Common myeloid progenitor, CD34-positive (primary cell): ENCODE measurements at regions not wholly inside any gene's neighbourhood (a gene's known extent, or its start where the extent isn't known, plus 50 kb on each side); places are given as distances from the start of the nearest gene placed in this dataset.
A peak's percentile ranks its signal among the peaks of the same experiment; 100 is the strongest.

Source experiments
- CTCF ChIA-PET: fragments of 350-600 bp; sonication (Branson Sonifier 250); formaldehyde crosslinking; loops from one replicate; lab custom pipeline; 2021; ENCODE audit warnings: antibody characterized with exemption; lab: Charles Lee
- POLR2A ChIA-PET: fragments of 350-600 bp; sonication (Branson Sonifier 250); formaldehyde crosslinking; loops from one replicate; lab custom pipeline; 2021; ENCODE audit warnings: antibody characterized with exemption; lab: Charles Lee
- DNase-seq, 3 donors: peaks; one replicate each; pipeline versions ENCODE4 v3.0.0 to v3.0.0-alpha.2; 2013
- H3K27ac ChIP-seq, 2 experiments: 1 replicate in 1 of 2; 2 replicates in 1 of 2; pipeline ENCODE4 v1.7.0; 2013; ENCODE audit warnings: inconsistent platforms in 2 of 2, low read length in 2 of 2, mild to moderate bottlenecking in 2 of 2, low read depth in 1 of 2, moderate library complexity in 1 of 2; ENCODE audit not compliant: severe bottlenecking in 2 of 2, insufficient read depth in 1 of 2, poor library complexity in 1 of 2
- H3K27me3 ChIP-seq, 5 experiments: replicated peaks in 2 of 5; 1 replicate in 3 of 5; 2 replicates in 2 of 5; pipeline versions ENCODE4 v1.6.1 to v1.7.0; 2013; ENCODE audit warnings: low read length in 4 of 5, mild to moderate bottlenecking in 2 of 5, moderate library complexity in 2 of 5, inconsistent platforms in 1 of 5; ENCODE audit not compliant: insufficient read depth in 5 of 5, control insufficient read depth in 4 of 5
- H3K36me3 ChIP-seq, 4 experiments: 1 replicate in 2 of 4; 2 replicates in 2 of 4; pipeline versions ENCODE4 v1.6.1 to v1.7.0; 2013; ENCODE audit warnings: low read length in 3 of 4, control low read depth in 1 of 4, mild to moderate bottlenecking in 1 of 4; ENCODE audit not compliant: control insufficient read depth in 4 of 4, insufficient read depth in 4 of 4
- H3K4me1 ChIP-seq, 4 experiments: 1 replicate in 3 of 4; 2 replicates in 1 of 4; pipeline versions ENCODE4 v1.6.1 to v1.7.1; 2013; ENCODE audit warnings: low read length in 3 of 4, mild to moderate bottlenecking in 3 of 4, control low read depth in 1 of 4, inconsistent platforms in 1 of 4, moderate library complexity in 1 of 4; ENCODE audit not compliant: control insufficient read depth in 4 of 4, insufficient read depth in 4 of 4; ENCODE audit errors: control extremely low read depth in 1 of 4
- H3K4me3 ChIP-seq, 7 experiments: 1 replicate in 4 of 7; 2 replicates in 3 of 7; pipeline versions ENCODE4 v1.5.1 to v1.7.0; 2013; ENCODE audit warnings: mild to moderate bottlenecking in 7 of 7, low read length in 6 of 7, moderate library complexity in 6 of 7, inconsistent platforms in 2 of 7, low read depth in 2 of 7, control low read depth in 1 of 7; ENCODE audit not compliant: insufficient read depth in 4 of 7, control insufficient read depth in 1 of 7; ENCODE audit errors: extremely low read depth in 1 of 7
- H3K9me3 ChIP-seq, 5 experiments: 1 replicate in 4 of 5; 2 replicates in 1 of 5; pipeline versions ENCODE4 v1.6.1 to v1.7.1; 2013; ENCODE audit warnings: low read length in 4 of 5, mild to moderate bottlenecking in 2 of 5, inconsistent platforms in 1 of 5, low read depth in 1 of 5, moderate library complexity in 1 of 5; ENCODE audit not compliant: control insufficient read depth in 4 of 5, insufficient read depth in 2 of 5; ENCODE audit errors: control extremely low read depth in 1 of 5
- WGBS: methylation state at CpG from one replicate; pipeline ENCODE4 v1.1.5; 2013; ENCODE audit not compliant: insufficient coverage; 5-methylcytosine and 5-hydroxymethylcytosine counted together

GRCh38 chr6:134719286-134719685 lies 230.6 kb downstream of the ALDH8A1 start:
- CTCF ChIA-PET, result interaction anchor here (0.9 kb wide), 1 partner anchor 9 kb away, joined by 3 read pairs; no protein-coding TSS in a partner anchor
- H3K9me3 ChIP-seq, result peaks cover 0 to 9% (median 2%) of the 10 kb centered on the region in 5 experiments
- no peaks in the 10 kb centered on the region for H3K27me3 ChIP-seq
- peaks cover 6 to 17% (median 14%) of the 10 kb centered on the region in 4 experiments for H3K4me1 ChIP-seq
- POLR2A ChIA-PET, result no interaction called here
- H3K4me3 ChIP-seq, result no peak overlapping the region
- WGBS, result 100% methylated on average over 2 of the region's 6 CpGs
- no peak overlapping the region for H3K27ac ChIP-seq
- no peaks in the 10 kb centered on the region for H3K36me3 ChIP-seq
- DNase-seq, result no peak

- ChIA-PET POLR2A (no interaction called here), CTCF (no interaction called here)
Measured at GRCh38 chr6:134714679-134715078, 235.2 kb downstream of the ALDH8A1 start.

GRCh38 chr6:134714113-134714512 lies 235.8 kb downstream of the ALDH8A1 start:
- Histone ChIP-seq H3K4me3 (no peak overlapping the region), H3K27me3 (no peaks in the 10 kb centered on the region), H3K9me3 (peaks cover 0 to 11% (median 2%) of the 10 kb centered on the region in 5 experiments), H3K4me1 (no peaks in the 10 kb centered on the region), H3K27ac (no peak overlapping the region), H3K36me3 (no peaks in the 10 kb centered on the region)
- WGBS, result 95% methylated on average over 3 of the region's 4 CpGs
- CTCF ChIA-PET, result no interaction called here
- POLR2A ChIA-PET, result interaction anchor here (0.7 kb wide), 1 partner anchor 95 kb away, joined by 4 read pairs; no protein-coding TSS in a partner anchor
- DNase-seq, result no peak

More at GRCh38 chr6:134714679-134715078, 235.2 kb downstream of the ALDH8A1 start:
- DNase-seq, result peak in 2 of 3 donors; percentile 18 to 20
- no peaks in the 10 kb centered on the region for H3K36me3 ChIP-seq
- peaks cover 0 to 11% (median 2%) of the 10 kb centered on the region in 5 experiments for H3K9me3 ChIP-seq
- WGBS, result 88% methylated on average over 8 of the region's 8 CpGs
- no peaks in the 10 kb centered on the region for H3K27me3 ChIP-seq
- H3K27ac ChIP-seq, result no peak overlapping the region
- peaks cover 0 to 4% (median 3%) of the 10 kb centered on the region in 4 experiments for H3K4me1 ChIP-seq
- no peak overlapping the region for H3K4me3 ChIP-seq

- H3K36me3 ChIP-seq, result no peaks in the 10 kb centered on the region
- no peak for DNase-seq
- H3K4me1 ChIP-seq, result no peaks in the 10 kb centered on the region
- peaks cover 0 to 1% (median 0%) of the 10 kb centered on the region in 5 experiments for H3K27me3 ChIP-seq
- peaks cover 0 to 11% (median 2%) of the 10 kb centered on the region in 5 experiments for H3K9me3 ChIP-seq
- no peak overlapping the region for H3K27ac ChIP-seq
- POLR2A ChIA-PET, result no interaction called here
- no peak overlapping the region for H3K4me3 ChIP-seq
- CTCF ChIA-PET, result interaction anchor here (1.0 kb wide), 1 partner anchor 47 kb away, joined by 3 read pairs; no protein-coding TSS in a partner anchor
Measured at GRCh38 chr6:134712311-134712710, 237.6 kb downstream of the ALDH8A1 start.

- no peak overlapping the region for H3K27ac ChIP-seq
- no peak for DNase-seq
- ChIA-PET POLR2A (no interaction called here), CTCF (no interaction called here)
- no peaks in the 10 kb centered on the region for H3K4me1 ChIP-seq
- no CpG with 5 or more reads among the region's 1 CpG for WGBS
- no peak overlapping the region for H3K4me3 ChIP-seq
- H3K9me3 ChIP-seq, result no peaks in the 10 kb centered on the region
- H3K27me3 ChIP-seq, result peaks cover 0 to 3% (median 0%) of the 10 kb centered on the region in 5 experiments
- H3K36me3 ChIP-seq, result no peaks in the 10 kb centered on the region
Measured at GRCh38 chr6:134708079-134708478, 241.8 kb downstream of the ALDH8A1 start.

GRCh38 chr6:134707342-134708031 lies 242.4 kb downstream of the ALDH8A1 start:
- Histone ChIP-seq H3K9me3 (no peaks in the 10 kb centered on the region), H3K36me3 (no peaks in the 10 kb centered on the region), H3K27me3 (peaks cover 0 to 3% (median 0%) of the 10 kb centered on the region in 5 experiments), H3K4me3 (no peak overlapping the region), H3K4me1 (no peaks in the 10 kb centered on the region), H3K27ac (no peak overlapping the region)
- peak in 2 of 3 donors; percentile 35 to 46 for DNase-seq
- WGBS, result no CpG with 5 or more reads among the region's 5 CpGs
- CTCF ChIA-PET, result no interaction called here
- POLR2A ChIA-PET, result no interaction called here

- Histone ChIP-seq H3K27me3 (peaks cover 0 to 3% (median 0%) of the 10 kb centered on the region in 5 experiments), H3K4me3 (no peak overlapping the region), H3K27ac (no peak overlapping the region), H3K4me1 (no peaks in the 10 kb centered on the region), H3K36me3 (no peaks in the 10 kb centered on the region), H3K9me3 (no peaks in the 10 kb centered on the region)
- ChIA-PET CTCF (interaction anchor here (0.8 to 1.5 kb wide), 2 partner anchors 22 to 35 kb away, joined by 3 read pairs; no protein-coding TSS in a partner anchor), POLR2A (no interaction called here)
- DNase-seq, result no peak
- WGBS, result 100% methylated on average over 1 of the region's 2 CpGs
Measured at GRCh38 chr6:134706806-134707205, 243.1 kb downstream of the ALDH8A1 start.
